Left colon (tissue), 2 donors: ENCODE measurements at regions not wholly inside any gene's neighbourhood (a gene's known extent, or its start where the extent isn't known, plus 50 kb on each side); places are given as distances from the start of the nearest gene placed in this dataset.

Experiments used
- ATAC-seq: fragments of 200-7000 bp; cut with Tn5 transposase; one replicate; pipeline ENCODE4 v1.9.1; 2020; ENCODE audit warnings: mild to moderate bottlenecking, moderate library complexity
- DNase-seq, 2 donors: peaks; one replicate each; pipeline ENCODE4 v3.0.0-alpha.2; 2020
- intact Hi-C, 2 donors: fragments of 100-400 bp; cut with DNase I in 1 of 2; cut with micrococcal nuclease in 1 of 2; formaldehyde crosslinking; loops; one replicate each; pipeline versions ENCODE4 v1.11.2 to v1.14.0; 2022; cut with DNase I, micrococcal nuclease
- donor health status: DM: no; HTN: no; CAD: no.
- donor health status: DM: yes; HTN: yes; CAD: no.

DNA sequence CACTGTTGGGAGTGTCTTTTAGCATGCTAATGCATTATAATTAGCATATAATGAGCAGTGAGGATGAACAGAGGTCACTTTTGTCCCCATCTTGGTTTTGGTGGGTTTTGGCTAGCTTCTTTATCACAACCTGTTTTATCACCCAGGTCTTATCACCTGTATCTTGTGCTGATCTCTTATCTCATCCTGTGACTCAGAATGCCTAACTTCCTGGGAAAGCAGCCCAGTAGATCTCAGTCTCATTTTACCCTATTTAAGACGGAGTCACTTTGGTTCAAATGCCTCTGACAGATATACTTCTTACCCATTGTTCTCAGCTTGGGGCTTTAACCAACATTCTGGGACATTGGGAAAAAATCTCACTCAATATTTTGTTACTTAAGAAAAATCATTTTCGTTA lies 348.7 kb downstream of the PBX1 start:
- intact Hi-C loops, result no loop called here
- no peak for ATAC-seq

DNA sequence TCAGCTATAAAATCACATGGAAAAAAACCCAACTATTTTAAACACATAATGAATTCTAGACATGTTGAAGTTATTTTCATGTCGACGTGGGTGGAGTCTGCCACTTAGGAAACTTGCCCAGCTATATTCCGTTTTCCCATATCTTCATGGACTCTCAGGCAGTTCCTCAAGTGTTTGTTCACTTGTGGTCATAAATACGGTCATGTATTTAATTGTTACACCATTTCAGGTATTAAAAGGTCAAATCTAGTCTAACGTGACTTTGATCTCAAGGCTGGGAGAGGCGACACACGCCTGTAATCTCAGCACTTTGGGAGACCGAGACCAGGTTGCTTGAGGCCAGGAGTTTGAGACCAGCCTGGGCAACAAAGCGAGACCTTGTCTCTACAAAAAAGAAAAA lies 346.9 kb downstream of the PBX1 start:
- ATAC-seq, result no peak
- intact Hi-C loops, result no loop called here

More for the DNA sequence above, 348.7 kb downstream of the PBX1 start:
- no peak for DNase-seq

DNA sequence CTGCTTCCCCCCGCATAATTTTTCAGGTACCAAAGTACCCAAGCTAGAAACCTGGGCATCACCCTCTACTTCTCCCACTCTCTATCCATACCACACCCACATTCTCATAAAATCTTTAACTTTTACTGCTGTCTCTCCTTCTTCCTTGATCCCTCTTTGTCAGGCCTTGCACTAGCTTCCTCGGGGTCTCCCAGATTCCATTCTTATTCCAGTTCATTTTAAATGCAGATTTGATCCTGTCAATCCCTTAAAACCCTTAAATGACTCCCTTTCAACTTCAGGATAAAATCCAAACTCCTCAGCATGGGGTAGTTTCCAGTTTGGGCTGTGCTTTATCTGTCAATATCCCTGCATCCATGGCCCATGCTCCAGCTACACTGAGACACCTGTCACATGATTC lies 343.5 kb downstream of the PBX1 start:
- intact Hi-C loops, result no loop called here
- ATAC-seq (no peak), DNase-seq (no peak)

More for the DNA sequence above, 346.9 kb downstream of the PBX1 start:
- no peak for DNase-seq
